ENCODE measurements at regions not wholly inside any gene's neighbourhood (a gene's known extent, or its start where the extent isn't known, plus 50 kb on each side); places are given as distances from the start of the nearest gene placed in this dataset.

DNA sequence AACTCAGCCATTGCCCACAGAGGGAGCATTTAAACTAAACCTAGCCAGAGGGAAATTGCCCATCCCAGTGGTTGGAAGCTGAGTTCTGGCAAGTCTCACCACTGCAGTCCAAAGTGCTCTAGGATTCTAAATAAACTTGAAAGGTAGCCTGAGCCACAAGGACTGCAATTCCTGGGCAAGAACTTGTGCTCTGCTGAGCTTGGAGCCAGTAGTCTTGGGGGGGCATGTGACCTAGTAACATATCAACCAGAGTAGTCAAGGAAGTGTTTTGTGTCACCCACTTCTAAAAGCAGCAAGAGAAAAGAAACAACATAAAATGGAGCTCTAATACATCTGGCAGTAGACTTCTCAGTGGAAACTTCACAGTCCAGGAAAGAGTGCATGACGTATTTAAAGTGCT is 167.0 kb downstream of the PTH2R start:
- H3K4me3 ChIP-seq (ENCODE audit: low read depth, low read length): no peak overlapping the region
- no peak for DNase-seq (ENCODE audit: low read depth)
- TF ChIP-seq, protein P1, sequence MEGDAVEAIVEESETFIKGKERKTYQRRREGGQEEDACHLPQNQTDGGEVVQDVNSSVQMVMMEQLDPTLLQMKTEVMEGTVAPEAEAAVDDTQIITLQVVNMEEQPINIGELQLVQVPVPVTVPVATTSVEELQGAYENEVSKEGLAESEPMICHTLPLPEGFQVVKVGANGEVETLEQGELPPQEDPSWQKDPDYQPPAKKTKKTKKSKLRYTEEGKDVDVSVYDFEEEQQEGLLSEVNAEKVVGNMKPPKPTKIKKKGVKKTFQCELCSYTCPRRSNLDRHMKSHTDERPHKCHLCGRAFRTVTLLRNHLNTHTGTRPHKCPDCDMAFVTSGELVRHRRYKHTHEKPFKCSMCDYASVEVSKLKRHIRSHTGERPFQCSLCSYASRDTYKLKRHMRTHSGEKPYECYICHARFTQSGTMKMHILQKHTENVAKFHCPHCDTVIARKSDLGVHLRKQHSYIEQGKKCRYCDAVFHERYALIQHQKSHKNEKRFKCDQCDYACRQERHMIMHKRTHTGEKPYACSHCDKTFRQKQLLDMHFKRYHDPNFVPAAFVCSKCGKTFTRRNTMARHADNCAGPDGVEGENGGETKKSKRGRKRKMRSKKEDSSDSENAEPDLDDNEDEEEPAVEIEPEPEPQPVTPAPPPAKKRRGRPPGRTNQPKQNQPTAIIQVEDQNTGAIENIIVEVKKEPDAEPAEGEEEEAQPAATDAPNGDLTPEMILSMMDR (IDR thresholded peaks at IDR 0.05; ENCODE audit: low read depth, low read length, missing control alignments): no peak

DNA sequence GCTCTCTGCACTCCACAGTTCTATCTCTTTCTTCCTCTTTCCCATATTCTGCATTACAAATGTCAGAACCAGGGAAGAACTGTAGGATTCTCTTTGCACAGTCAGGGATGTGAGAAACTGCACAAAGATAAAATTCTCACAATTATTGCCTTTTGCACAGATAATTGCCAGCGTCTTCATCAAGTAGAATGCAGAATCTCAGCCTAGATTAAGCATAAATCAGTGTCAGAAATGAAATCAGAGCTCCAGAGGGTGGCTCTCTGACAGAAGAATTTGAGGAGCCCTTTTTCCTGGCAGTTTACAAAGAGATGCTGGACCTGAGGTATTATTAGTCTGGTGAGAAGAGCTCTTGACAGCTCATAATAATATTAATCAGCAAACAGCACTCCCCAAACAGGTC is 173.1 kb downstream of the PTH2R start:
- TF ChIP-seq, protein P1 (IDR thresholded peaks at IDR 0.05; ENCODE audit: low read depth, low read length, missing control alignments): no peak
- no peak overlapping the region for H3K4me3 ChIP-seq (ENCODE audit: low read depth, low read length)
- DNase-seq (ENCODE audit: low read depth): no peak

DNA sequence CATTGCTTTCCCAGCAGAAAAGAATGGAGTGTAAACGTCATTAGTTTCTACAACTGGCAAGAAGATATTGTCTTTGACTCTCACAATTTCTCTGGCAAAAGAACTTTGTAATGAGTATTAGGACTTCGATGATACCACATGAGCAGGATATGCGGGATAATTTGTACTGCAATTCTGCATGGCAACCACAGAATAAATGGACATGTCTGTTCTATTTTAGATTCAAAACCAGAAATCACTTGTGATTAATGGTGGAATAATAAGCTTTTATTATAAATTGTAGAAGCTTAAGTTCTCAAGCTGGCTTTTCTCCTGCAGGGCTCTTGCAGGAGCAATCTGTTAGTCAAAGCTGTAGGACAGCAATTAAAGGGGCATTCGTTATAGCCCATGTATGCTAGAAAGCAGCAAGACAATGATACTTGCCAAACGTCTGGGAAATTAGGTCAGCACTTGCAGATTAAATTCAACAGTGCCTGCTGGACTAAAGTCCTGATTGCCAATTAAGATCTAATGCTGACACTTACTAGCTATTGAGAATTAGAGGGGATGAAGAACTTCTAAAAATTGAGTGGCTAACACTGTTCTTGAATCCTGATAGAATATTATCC is 177.9 kb downstream of the PTH2R start:
- no peak for DNase-seq (ENCODE audit: low read depth)
- no peak overlapping the region for H3K4me3 ChIP-seq (ENCODE audit: low read depth, low read length)
- TF ChIP-seq, protein P1 (IDR thresholded peaks at IDR 0.05; ENCODE audit: low read depth, low read length, missing control alignments): no peak

DNA sequence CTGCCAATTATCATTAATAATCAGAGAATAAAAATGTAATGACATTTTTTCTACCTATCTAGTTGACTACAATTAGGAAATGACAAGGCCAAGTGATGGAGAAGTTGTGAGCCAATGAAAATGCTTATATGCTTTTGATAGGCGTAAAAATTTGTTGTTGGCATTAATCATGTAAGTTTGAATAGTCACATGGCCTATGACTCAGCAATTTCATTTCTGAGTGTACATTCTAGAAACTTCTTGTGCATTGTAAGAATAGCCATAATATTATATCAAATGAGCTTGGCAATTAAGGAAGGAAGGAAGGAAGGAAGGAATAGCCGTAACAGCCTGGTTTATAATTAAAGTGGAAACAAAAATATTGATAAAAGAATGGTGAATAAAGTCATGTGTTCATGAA is 179.9 kb downstream of the PTH2R start:
- H3K4me3 ChIP-seq (ENCODE audit: low read depth, low read length): no peak overlapping the region
- DNase-seq (ENCODE audit: low read depth): no peak
- TF ChIP-seq, protein P1 (IDR thresholded peaks at IDR 0.05; ENCODE audit: low read depth, low read length, missing control alignments): no peak

DNA sequence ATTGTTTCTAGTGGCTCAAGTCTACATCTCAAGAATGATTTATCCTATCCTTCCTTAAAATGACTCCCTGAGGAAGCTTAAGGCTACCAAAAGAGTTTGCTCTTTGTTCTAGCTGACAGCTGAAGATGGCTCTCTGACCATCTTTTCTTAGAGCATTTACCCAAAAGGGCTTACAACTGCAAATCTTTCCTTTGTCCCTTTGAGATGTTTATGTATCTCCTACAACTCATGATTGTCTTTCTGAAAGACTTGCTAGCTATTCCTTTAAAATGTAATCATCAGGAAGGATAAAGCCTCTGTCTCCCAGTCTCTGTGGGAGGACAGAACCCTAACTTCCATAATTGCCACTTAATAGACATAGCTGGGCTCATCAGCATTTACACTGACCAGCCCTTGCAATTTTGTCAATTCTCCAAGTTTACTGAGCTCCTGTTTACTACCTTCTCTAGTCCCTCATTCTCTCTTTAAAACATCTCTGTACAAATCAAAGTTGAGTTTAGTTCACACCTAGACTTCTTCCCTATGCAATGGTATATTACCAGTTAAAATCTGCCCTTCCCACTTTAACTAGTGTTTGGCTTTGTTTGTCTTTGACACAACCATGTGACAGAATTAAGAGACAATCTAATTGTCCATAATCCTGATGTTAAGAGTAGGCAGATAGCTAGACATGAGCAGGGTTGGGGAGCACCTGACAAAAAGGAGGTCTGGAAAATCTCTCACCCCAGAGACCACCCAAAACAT is 188.2 kb downstream of the PTH2R start:
- no peak overlapping the region for H3K4me3 ChIP-seq (ENCODE audit: low read depth, low read length)
- TF ChIP-seq, protein P1 (IDR thresholded peaks at IDR 0.05; ENCODE audit: low read depth, low read length, missing control alignments): no peak
- no peak for DNase-seq (ENCODE audit: low read depth)

DNA sequence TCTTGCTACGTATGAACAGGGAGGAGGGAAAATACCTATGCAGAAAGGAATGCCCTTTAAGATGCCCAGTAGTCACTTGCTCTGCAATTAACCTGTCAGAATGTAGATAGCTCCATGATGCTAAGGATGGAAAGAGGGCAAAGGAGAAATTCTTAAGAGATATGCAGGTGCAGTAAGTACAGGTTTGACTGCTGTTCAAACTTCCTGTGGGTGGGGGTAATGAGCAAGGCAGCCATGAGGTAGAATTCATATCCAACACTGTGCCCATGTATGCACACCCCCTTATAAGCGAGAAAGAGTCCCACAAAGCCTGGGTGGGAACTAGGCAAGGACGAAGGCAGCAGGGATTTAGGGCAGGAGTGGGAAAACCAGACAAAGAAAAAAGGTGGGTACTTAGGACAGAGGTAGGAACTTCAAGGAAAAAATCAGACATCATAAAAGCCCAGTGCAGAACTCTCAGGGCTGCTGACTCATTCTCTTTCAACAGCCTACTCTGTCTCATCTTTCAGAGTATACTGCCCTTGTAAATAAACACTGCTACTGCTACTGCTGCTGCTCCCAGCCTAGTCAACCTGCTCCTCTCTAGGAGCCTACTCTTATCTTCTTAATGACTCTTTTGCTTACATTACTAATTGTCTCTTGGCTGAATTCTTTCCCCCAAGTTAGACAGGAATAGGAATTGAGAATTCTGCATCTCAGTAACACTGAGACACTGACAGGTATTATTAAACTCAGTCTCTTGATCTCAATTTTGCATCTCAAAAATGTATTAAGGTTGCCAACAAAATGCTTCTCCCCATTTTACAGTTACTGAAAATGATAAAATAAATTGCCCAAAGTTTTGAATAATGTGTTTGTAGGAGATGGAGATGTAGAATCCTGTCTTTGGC is 189.0 kb downstream of the PTH2R start:
- no peak overlapping the region for H3K4me3 ChIP-seq (ENCODE audit: low read depth, low read length)
- no peak for DNase-seq (ENCODE audit: low read depth)
- TF ChIP-seq, protein P1 (IDR thresholded peaks at IDR 0.05; ENCODE audit: low read depth, low read length, missing control alignments): no peak
